ENCODE measurements at regions not wholly inside any gene's neighbourhood (a gene's known extent, or its start where the extent isn't known, plus 50 kb on each side); places are given as distances from the start of the nearest gene placed in this dataset.

GRCh38 chr13:37460166-37460565 is 138.4 kb downstream of the POSTN start:
- ChIA-PET POLR2A (no interaction called here), CTCF (no interaction called here)
- no peak for DNase-seq (ENCODE audit: extremely low spot score)
- TF ChIP-seq BHLHE40 (IDR thresholded peaks at IDR 0.05; ENCODE audit: borderline replicate concordance) (no peak), SUZ12 (IDR thresholded peaks at IDR 0.05) (no peak), SP1 (IDR thresholded peaks at IDR 0.05) (no peak), PKNOX1 (IDR thresholded peaks at IDR 0.05) (no peak), ZNF384 (IDR thresholded peaks at IDR 0.05) (no peak), CTBP1 (IDR thresholded peaks at IDR 0.05; ENCODE audit: borderline replicate concordance) (no peak), LEF1 (IDR thresholded peaks at IDR 0.05; ENCODE audit: borderline replicate concordance) (no peak), FOXK2 (IDR thresholded peaks at IDR 0.05) (no peak)

- ChIA-PET POLR2A (no interaction called here), CTCF (no interaction called here)
Measured at GRCh38 chr13:37457612-37458011, 141.0 kb downstream of the POSTN start.

GRCh38 chr13:37456506-37456905 is 142.1 kb downstream of the POSTN start:
- POLR2A ChIA-PET: no interaction called here
- no peak for DNase-seq (ENCODE audit: extremely low spot score)
- CTCF ChIA-PET: no interaction called here
- no peak for TF ChIP-seq NFRKB (IDR thresholded peaks at IDR 0.05)
- TF ChIP-seq HDGF (IDR thresholded peaks at IDR 0.05; ENCODE audit: borderline replicate concordance): no peak
- no peak for TF ChIP-seq LEF1 (IDR thresholded peaks at IDR 0.05; ENCODE audit: borderline replicate concordance)
- TF ChIP-seq FOXA1 (IDR thresholded peaks at IDR 0.05): no peak
- TF ChIP-seq FOXK2 (IDR thresholded peaks at IDR 0.05): no peak
- no peak for TF ChIP-seq FOXM1 (IDR thresholded peaks at IDR 0.05; ENCODE audit: borderline replicate concordance)
- TF ChIP-seq BHLHE40 (IDR thresholded peaks at IDR 0.05; ENCODE audit: borderline replicate concordance): no peak
- TF ChIP-seq TARDBP (IDR thresholded peaks at IDR 0.05): no peak
- TF ChIP-seq SP1 (IDR thresholded peaks at IDR 0.05): no peak
- TF ChIP-seq CTBP1 (IDR thresholded peaks at IDR 0.05; ENCODE audit: borderline replicate concordance): no peak
- no peak for TF ChIP-seq ELF4 (IDR thresholded peaks at IDR 0.05)

More at GRCh38 chr13:37457612-37458011, 141.0 kb downstream of the POSTN start:
- no peak for DNase-seq (ENCODE audit: extremely low spot score)
- TF ChIP-seq LEF1 (IDR thresholded peaks at IDR 0.05; ENCODE audit: borderline replicate concordance): no peak
- TF ChIP-seq NFRKB (IDR thresholded peaks at IDR 0.05): no peak
- no peak for TF ChIP-seq HDGF (IDR thresholded peaks at IDR 0.05; ENCODE audit: borderline replicate concordance)
- TF ChIP-seq FOXK2 (IDR thresholded peaks at IDR 0.05): no peak
- no peak for TF ChIP-seq ZNF384 (IDR thresholded peaks at IDR 0.05)
- TF ChIP-seq BHLHE40 (IDR thresholded peaks at IDR 0.05; ENCODE audit: borderline replicate concordance): no peak
- no peak for TF ChIP-seq ARNT (IDR thresholded peaks at IDR 0.05)
- TF ChIP-seq CTBP1 (IDR thresholded peaks at IDR 0.05; ENCODE audit: borderline replicate concordance): no peak
- TF ChIP-seq FOXM1 (IDR thresholded peaks at IDR 0.05; ENCODE audit: borderline replicate concordance): no peak
- no peak for TF ChIP-seq L3MBTL2 (conservative IDR thresholded peaks at IDR 0.05)
- TF ChIP-seq PKNOX1 (IDR thresholded peaks at IDR 0.05): no peak

- CTCF ChIA-PET: no interaction called here
- TF ChIP-seq FOXA1 (IDR thresholded peaks at IDR 0.05) (no peak), CTBP1 (IDR thresholded peaks at IDR 0.05; ENCODE audit: borderline replicate concordance) (no peak), BHLHE40 (IDR thresholded peaks at IDR 0.05; ENCODE audit: borderline replicate concordance) (no peak), HDGF (IDR thresholded peaks at IDR 0.05; ENCODE audit: borderline replicate concordance) (no peak), L3MBTL2 (conservative IDR thresholded peaks at IDR 0.05) (no peak), TARDBP (IDR thresholded peaks at IDR 0.05) (no peak), NFRKB (IDR thresholded peaks at IDR 0.05) (no peak), ZNF384 (IDR thresholded peaks at IDR 0.05) (no peak), FOXM1 (IDR thresholded peaks at IDR 0.05; ENCODE audit: borderline replicate concordance) (no peak), ARNT (IDR thresholded peaks at IDR 0.05) (no peak), PKNOX1 (IDR thresholded peaks at IDR 0.05) (no peak), LEF1 (IDR thresholded peaks at IDR 0.05; ENCODE audit: borderline replicate concordance) (no peak), FOXK2 (IDR thresholded peaks at IDR 0.05) (no peak), SUZ12 (IDR thresholded peaks at IDR 0.05) (no peak), ELF4 (IDR thresholded peaks at IDR 0.05) (no peak)
- no peak for DNase-seq (ENCODE audit: extremely low spot score)
- POLR2A ChIA-PET: no interaction called here
Measured at GRCh38 chr13:37456041-37456440, 142.5 kb downstream of the POSTN start.

GRCh38 chr13:37453246-37453645 is 145.3 kb downstream of the POSTN start:
- DNase-seq (ENCODE audit: extremely low spot score): no peak
- POLR2A ChIA-PET: no interaction called here
- CTCF ChIA-PET: interaction anchor here (0.5 kb wide), 1 partner anchor 886 kb away, joined by 3 read pairs; no protein-coding TSS in a partner anchor
- TF ChIP-seq PKNOX1 (IDR thresholded peaks at IDR 0.05): no peak
- TF ChIP-seq ARNT (IDR thresholded peaks at IDR 0.05): no peak

- no peak for TF ChIP-seq PKNOX1 (IDR thresholded peaks at IDR 0.05)
- no peak for TF ChIP-seq ELF4 (IDR thresholded peaks at IDR 0.05)
- TF ChIP-seq TARDBP (IDR thresholded peaks at IDR 0.05): no peak
- no peak for TF ChIP-seq BHLHE40 (IDR thresholded peaks at IDR 0.05; ENCODE audit: borderline replicate concordance)
- no peak for TF ChIP-seq FOXM1 (IDR thresholded peaks at IDR 0.05; ENCODE audit: borderline replicate concordance)
- TF ChIP-seq FOXA1 (IDR thresholded peaks at IDR 0.05): no peak
- TF ChIP-seq SP1 (IDR thresholded peaks at IDR 0.05): no peak
- no peak for TF ChIP-seq FOXK2 (IDR thresholded peaks at IDR 0.05)
- no peak for TF ChIP-seq HDGF (IDR thresholded peaks at IDR 0.05; ENCODE audit: borderline replicate concordance)
- no peak for TF ChIP-seq LEF1 (IDR thresholded peaks at IDR 0.05; ENCODE audit: borderline replicate concordance)
- TF ChIP-seq ARNT (IDR thresholded peaks at IDR 0.05): no peak
- no peak for TF ChIP-seq CTBP1 (IDR thresholded peaks at IDR 0.05; ENCODE audit: borderline replicate concordance)
- TF ChIP-seq ZNF384 (IDR thresholded peaks at IDR 0.05): no peak
- TF ChIP-seq L3MBTL2 (conservative IDR thresholded peaks at IDR 0.05): no peak
- TF ChIP-seq NFRKB (IDR thresholded peaks at IDR 0.05): no peak
- no peak for TF ChIP-seq SUZ12 (IDR thresholded peaks at IDR 0.05)
- no peak for DNase-seq (ENCODE audit: extremely low spot score)
- POLR2A ChIA-PET: no interaction called here
- CTCF ChIA-PET: no interaction called here
Measured at GRCh38 chr13:37450276-37450675, 148.3 kb downstream of the POSTN start.

All from HEK293T (cell line).